ENCODE measurements at regions not wholly inside any gene's neighbourhood (a gene's known extent, or its start where the extent isn't known, plus 50 kb on each side); places are given as distances from the start of the nearest gene placed in this dataset.

DNA sequence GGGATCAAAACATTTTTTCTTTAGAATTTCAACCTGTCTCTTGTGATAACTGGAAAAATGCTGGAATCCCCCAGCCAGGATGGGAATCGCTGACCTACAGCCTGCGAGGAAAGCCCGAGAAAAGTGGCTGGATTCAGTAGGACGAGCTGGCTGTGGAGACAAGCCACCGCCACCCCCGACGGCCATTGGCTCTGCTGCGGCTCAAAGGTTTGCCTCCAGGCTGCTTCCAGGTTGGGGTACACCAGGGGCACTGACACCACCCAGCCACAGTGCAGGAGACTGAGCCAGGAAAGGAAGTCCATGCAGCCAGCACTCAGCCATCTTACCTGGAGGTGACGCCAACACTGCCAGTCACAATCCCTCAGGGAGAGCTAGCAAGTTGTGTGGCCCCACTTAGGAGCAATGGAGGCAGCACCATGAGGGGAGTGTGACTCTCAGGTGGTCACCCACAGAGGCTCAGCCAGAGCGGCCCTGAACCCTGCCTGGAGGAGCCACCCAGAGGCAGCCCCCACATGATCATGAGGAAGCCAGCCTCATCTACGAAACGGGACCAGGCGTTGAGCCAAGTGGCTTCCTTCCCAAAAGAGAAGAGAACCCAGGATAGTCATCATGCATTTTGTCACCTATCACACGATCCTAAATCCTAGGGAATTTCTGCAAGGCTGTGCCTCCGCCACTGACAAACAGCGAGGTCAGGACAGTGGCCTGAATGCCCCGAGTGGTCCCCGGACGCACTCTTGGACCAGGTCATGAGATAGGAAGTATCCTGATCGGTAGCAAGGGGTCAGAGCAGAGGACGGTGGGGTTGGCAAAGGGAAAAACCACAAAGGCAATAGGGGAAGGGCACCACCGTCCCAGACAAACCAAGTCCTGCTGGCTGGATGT, 84.8 kb downstream of the RBFOX3 start:
- ATAC-seq (no peak), DNase-seq (no peak)
- intact Hi-C loops (cut with micrococcal nuclease): no loop called here

DNA sequence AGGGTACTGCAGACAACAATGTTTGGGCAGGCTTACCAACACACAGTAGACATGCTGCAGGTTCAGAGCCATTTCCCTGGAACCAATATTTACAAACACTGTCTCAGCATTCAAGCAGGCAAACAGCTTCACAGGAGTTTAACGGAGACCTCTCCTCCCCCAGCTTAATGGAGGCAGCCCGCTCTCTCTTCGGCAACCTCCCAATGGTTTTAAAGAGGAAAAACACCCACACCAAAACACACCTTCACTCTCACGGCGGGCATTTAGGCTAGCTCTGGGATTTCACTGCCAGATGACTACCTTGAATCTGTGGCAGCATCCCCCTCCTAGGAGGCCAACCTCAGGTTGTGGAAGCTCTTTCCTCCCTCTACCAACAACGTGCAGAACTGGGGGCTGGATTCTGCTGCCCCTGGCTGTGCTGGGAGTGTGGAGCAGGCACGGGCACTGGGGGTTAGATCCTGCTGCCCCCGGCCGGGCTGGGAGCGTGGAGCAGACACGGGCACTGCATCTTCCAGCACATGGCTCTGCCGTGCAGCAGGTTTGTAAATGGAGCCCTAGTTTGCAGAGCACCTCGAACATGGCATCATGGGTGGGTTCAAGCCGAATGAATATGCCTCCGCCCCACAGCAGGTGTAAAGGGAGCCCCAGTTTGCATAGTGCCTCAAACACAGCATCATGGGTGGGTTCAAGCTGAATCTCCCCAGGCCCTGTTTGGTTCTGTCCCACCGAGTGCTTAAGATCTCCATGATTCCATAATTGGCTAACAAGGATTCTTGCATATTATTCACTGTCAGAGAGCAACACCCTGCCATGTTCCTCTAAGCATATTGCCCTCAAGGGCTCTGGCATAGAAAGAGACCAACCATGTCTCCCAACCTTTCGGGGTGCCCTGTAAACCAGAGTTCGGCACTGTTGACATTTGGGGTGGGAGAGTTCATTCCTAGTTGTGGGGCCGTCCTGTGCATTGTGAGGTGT, 86.4 kb downstream of the RBFOX3 start:
- intact Hi-C loops (cut with micrococcal nuclease): no loop called here
- DNase-seq (no peak), ATAC-seq (no peak)

DNA sequence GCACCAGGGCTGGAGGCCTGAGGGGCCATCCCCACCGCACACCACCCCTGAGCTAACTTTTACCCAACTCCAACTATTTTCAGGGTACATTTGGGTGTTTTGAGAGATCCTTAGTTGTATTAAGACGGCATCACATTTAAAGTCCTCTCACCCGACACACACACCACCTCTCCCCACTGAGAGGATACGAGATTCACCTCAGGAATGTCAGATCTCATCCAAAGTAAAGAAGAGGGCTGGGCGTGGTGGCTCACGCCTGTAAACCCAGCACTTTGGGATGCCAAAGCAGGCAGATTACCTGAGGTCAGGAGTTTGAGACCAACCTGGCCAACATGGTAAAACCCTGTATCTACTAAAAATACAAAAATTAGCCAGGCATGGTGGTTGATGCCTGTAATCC, 88.4 kb downstream of the RBFOX3 start:
- ATAC-seq (no peak), DNase-seq (no peak)
- intact Hi-C loops (cut with micrococcal nuclease): no loop called here

DNA sequence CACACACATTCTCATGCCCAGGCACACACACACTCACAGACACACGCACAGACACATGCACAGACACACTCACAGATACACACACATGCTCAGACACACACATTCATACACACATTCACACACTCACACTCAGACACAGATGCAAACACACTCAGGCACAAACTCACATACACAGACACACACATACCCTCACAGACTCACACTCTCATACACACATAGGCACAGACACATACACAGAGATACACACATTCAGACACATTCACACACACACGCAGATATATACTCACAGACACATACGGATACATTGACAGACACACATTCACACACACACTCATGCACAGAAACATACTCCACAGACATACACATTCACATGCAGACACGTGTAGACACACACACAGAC, 89.6 kb downstream of the RBFOX3 start:
- ATAC-seq (no peak), DNase-seq (no peak)
- intact Hi-C loops (cut with micrococcal nuclease): no loop called here

DNA sequence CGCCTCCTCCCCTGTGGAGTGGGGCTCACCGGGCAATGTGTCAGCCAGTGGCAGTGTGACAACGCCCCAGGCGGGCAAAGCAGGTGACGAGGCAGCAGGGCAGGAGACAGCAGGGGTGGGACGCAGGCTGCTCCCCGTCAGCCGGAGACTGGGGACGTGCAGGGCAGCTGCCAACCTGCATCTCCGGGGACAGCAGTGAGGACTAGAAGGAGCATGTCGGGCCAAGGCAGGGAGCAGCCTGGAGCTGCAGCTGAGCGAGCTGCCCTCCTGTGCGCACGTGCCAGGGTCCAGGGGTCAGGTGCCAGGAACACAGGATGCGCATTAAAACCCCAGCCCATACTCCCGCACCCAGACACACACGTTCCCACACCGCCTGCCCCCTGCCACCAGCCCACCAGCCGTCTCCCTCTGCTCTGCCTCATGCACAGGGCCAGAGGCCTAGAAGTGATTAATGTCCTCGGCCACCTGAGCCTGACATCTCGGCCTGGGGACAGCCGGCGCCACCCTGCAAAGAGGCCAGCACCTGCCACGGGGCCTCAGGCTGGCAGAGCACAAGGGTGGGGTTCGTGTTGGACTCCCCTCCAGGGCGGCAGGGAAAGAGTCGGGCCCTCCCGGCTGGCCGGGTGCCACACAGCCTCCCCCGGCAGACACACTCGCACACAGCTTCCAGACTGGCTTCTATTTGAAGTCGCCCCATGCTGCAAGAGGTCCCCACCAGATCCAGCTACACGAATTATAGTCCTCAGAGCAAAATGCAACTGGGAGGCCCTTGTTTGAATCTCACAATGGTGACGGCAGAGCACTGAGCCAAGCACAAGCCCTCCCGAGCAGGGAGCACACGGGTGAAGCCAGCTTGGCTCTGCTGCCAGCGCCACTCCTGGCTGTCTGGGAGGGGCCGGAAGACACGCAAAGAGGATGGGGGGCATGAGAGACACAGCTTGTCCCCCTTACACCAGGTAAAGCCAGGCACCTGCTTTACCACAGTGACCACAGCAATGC, 90.4 kb downstream of the RBFOX3 start:
- intact Hi-C loops (cut with micrococcal nuclease): no loop called here
- ATAC-seq (no peak), DNase-seq (no peak)

DNA sequence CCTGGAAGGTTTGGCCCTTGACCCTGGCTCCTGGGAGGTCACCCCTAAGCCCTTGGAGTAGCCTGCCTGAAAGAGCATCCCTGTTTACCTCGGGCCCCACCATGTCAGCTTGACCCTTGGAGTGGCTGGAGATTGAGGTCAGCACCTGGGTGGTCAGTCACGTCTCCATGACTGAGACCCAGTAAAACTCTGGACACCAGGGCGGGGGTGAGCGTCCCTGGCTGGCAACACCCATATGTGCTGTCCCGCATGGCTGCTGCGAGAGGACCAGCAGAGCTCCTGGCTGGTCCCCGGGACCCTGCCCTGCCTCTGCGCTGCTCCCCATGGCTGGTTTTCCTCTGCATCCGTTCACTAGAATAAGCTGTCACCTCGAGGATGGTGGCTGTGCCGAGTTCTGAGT, 91.2 kb downstream of the RBFOX3 start:
- DNase-seq: no peak
- intact Hi-C loops (cut with micrococcal nuclease): no loop called here
- ATAC-seq: no peak

DNA sequence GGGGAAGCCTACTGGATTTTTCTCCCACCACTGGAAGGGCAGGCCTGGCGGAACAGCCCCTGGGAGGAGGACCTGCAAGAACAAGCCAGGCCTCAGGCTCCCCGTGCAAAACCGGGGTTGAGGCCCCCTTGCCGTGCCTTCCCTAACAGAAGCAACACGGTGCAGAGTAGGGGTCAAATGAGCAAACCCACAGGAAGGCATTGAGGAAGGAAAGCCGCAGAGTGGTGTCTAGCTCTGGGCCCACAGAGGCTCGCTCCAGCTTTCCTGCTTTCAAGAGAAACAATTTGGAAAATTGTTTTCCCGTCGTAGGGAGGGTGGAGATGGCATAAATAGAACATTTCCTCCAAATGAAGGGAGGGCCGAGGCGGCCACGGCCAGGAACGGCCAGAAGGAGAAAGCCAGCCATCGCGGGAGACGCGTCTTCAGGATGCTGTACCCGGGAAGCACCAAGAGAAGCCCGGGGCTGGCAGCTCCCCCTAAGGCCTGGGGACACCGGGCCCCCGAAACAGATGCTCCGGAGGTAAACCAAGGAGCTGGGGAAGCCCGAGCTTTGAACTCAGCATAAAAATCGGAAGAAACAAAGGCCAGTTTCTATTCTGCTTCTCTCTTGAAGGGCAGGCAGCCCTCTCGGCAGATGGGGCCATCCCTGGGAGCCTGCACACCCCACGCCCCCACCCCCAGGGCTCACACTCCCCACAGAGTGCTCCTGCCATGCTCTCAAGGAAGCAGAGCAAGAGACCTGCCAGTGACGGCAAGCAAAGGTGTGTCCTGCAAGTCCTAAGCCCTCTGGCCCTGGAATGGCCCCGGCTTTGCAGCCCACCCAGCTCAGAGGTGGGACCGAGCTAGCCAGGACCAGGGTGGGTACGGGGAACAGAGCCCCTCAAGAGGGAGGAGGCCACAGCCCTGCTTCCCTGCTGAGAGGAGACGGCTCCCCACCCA, 92.0 kb downstream of the RBFOX3 start:
- intact Hi-C loops (cut with micrococcal nuclease): no loop called here
- DNase-seq (no peak), ATAC-seq (no peak)

DNA sequence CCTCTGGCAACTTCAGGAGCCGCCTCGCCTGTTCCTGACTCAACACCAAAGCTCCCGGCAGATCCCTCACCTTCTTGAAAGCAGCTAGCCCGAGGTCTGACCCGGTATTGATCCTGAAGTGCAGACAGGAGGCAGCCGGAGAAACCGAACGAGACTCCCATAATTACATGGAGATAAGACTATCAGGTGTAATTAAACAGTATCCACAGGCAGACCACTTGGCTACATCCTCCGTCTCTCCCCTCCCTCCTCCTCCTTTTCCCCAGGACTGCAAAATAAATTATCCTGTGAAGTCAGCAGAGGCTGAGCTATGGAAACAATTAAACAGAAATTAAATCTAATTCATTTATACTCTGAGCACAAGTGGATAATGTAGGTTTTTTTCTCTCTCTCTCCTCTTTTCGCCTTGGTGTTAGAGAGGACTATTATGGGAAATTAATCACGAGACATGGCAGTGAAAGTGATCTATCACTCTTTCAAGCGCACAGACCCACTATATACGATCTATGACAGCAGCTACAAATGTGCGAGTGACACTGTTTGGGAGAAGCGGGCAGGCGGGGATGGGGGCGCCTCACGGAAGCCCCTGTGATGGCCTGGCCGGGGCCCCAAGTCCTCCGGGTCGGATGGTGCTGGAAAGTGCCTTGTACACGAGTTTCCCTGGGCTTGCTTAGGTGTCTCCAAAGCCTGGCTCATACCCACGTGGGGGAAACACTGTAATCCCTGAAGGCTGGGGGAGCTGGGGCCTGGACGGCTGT, 92.8 kb downstream of the RBFOX3 start:
- intact Hi-C loops (cut with micrococcal nuclease): no loop called here
- ATAC-seq (no peak), DNase-seq (no peak)

DNA sequence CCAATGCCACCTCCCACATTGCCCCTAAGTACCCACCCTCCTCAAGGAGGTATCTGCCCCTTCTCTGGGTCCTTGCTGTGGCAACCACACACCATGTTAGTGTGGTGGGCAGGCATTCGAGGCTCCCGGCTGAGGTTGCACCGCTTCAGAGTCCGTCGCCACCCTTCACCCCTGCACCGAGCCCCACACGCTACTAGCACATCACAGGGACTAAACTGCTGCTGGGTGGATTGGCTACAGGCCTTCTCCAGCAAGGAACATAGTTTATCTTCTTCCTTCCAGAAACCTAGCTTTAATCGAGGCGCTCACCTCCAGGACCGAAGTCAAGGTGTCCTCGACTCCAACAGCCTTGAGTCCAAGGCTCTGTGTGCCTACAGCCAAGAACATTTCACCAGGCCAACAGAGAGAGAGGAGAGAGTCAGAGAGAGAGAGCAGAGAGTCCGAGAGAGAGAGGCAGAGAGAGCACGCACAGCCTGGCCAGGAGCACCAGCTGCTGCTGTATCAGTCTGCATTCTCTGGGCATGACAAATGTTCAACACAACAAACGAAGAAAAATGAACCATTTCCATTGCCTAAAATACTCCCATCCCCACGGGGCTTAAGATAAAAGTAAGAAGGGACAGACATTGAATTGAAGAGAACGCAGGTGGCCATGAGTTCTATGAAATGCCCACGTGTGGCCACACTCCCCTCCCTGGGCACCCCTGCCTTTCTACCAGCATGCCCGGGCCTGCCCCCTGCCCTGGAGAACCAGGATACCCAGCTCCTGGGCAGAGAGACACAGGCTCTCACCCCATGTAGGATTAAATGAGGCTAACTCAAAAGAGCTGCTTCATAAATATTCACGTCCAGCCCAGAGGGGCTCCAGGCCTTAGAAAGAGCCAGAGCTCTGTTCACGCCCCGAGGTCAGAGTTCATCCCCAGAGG, 94.9 kb downstream of the RBFOX3 start:
- DNase-seq: no peak
- no peak for ATAC-seq
- intact Hi-C loops (cut with micrococcal nuclease): no loop called here

DNA sequence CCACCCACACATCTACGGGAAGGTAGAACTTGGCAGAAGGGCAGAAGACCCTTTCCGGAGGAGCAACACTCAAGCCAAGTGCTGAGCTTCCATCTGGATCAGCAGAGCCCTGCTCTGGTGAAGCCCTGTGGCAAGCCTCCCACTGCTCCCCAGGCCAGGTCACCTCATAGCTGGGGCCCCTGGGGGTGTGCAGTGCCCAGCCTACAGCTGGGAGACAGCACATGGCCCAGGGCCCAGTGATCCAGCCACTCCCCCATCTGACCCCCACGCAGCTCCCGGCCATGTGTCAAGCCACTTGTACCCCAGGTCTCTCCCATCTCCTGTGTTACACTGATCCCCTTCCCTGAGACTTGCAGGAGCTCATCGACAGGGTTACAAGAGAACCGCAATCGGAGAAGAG, 95.7 kb downstream of the RBFOX3 start:
- DNase-seq: no peak
- no peak for ATAC-seq
- intact Hi-C loops (cut with micrococcal nuclease): no loop called here

DNA sequence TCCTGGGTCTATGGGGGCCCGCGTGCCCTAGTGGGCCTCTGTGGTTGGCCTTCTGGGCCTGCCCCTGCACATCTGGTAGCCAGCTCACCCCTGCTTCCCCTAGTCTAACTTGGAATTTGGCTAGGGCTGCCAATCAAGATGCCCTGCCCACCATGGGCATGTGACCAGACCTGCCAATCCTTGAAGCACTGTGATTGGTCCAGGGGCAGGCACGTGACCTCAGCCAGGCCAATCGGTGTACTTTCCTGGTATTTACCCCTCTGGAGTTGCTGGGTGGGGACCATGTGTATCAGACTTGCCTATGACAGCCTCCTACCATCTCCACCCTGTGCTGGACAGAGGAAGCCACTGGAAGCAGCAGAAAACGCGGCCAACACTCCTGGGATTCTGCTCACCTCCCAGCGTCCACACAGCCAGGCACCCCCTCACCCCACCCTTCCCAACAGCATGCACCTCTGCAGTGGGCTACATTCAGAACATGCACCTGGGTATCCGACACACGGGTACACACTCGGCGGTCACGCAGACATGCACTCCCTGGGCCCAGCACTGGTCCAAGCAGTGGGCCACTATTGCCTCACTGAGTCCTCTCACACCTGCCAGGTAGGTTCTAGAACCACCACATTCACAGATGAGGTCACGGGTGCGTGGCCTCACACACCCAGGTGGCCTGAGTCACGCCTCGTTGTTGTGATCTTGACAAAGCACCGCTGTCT, 96.9 kb downstream of the RBFOX3 start:
- DNase-seq: no peak
- intact Hi-C loops (cut with micrococcal nuclease): no loop called here
- ATAC-seq: no peak

DNA sequence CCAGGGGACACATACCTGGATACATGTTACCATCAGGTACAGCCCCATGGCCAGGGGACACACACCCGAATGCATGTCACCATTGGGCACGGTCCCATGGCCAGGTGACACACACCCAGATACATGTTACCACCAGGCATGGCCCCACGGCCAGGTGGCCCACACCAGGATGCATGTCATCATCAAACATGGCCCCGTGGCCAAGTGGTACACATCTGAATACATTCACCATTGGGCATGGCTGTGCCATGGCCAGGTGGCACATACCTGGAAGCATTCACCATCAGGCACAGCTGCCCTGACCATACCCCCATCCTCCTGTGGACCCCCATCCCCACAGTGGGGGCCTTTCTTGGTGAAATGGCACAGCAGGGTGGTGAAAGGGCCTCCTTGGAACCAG, 97.6 kb downstream of the RBFOX3 start:
- no peak for ATAC-seq
- no peak for DNase-seq
- intact Hi-C loops (cut with micrococcal nuclease): no loop called here

DNA sequence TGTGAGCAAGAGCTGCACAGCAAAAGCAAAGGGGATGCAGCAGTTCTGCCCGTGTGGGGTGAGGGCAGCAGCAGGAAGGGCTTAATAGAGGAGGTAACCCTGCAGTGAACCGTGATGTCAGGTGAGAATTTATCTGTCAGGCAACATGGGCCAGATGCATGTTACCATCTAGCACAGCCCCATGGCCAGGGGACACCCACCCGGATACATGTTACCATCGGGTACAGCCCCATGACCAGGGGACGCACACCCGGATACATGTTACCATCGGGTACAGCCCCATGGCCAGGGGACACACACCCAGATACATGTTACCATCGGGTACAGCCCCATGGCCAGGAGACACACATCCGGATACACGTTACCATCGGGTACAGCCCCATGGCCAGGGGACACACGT, 99.4 kb downstream of the RBFOX3 start:
- DNase-seq (no peak), ATAC-seq (no peak)
- intact Hi-C loops (cut with micrococcal nuclease): no loop called here

DNA sequence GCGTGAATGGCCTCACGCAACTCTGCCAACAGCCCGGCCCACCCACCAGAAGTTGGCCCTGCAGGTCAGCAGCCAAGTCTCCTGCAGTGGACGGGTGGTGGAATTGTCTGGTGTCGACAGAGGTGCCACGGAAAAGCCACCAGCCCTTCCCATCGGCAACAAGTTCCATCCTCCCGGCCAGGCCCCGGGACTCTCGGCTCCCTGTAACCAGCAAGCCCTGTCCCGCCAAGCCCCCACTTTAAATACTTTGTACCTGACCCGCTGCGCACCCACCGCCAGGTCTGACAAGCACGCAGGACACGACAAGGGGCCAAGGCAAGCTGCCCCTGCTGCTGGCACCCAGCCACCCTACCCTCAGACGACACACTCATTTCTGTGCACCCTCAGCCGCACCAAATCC, 100.8 kb downstream of the RBFOX3 start:
- DNase-seq: peak; percentile 5
- intact Hi-C loops (cut with micrococcal nuclease): no loop called here
- no peak for ATAC-seq

DNA sequence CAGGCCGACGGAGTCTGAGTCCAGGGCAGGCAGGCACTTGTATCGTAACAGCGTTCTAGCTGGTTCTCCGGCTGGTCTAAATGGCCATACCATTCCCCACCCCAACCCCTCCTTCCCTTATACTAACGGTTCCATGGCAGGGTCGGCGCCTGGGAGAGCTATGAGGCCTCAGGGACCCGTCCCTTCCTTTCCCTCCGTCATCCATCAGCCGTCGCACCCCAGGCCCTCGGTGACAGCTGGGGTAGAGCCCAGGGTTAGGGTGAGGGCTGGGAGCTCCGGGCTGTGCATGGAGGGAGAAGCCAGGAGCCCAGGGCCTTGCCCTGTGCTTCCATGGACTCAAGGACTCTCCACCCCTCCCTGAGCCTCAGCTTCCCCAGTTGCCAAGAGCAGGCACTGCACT, 101.4 kb downstream of the RBFOX3 start:
- ATAC-seq: no peak
- DNase-seq: no peak
- intact Hi-C loops (cut with micrococcal nuclease): no loop called here

DNA sequence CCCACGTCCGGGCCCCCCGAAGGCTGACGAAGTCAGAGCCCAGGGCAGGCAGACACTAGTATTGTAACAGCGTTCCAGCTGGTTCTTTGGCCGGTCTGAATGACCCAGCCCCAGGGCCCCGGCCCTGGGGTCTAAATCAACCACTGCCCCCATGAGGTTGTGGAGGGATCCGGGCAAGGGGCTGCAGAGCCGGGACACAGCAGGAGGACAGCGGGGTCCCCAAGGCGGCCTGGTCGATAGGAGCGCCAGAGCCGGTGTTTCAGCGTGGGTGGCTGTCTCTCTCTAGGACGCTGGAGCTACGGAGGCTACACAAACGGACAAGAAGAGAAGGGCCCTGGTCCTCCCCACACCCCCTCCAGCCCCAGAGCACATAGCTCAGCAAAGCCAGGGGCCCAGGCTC, 101.8 kb downstream of the RBFOX3 start:
- ATAC-seq: no peak
- intact Hi-C loops (cut with micrococcal nuclease): no loop called here

More for the DNA sequence above, 101.8 kb downstream of the RBFOX3 start:
- peak; percentile 3 for DNase-seq
